Keratinocyte (primary cell): ENCODE measurements at regions not wholly inside any gene's neighbourhood (a gene's known extent, or its start where the extent isn't known, plus 50 kb on each side); places are given as distances from the start of the nearest gene placed in this dataset.

Experiments used
- EZH2 ChIP-seq: IDR thresholded peaks from one replicate; pipeline ENCODE4 v1.6.1; 2012; ENCODE audit warnings: inconsistent platforms, mild to moderate bottlenecking, low read length, moderate library complexity
- TF ChIP-seq, protein P1 (sequence below), 3 experiments: IDR thresholded peaks in 1 of 3; conservative IDR thresholded peaks in 1 of 3; optimal IDR thresholded peaks in 1 of 3; 2 replicates in 2 of 3; 3 replicates in 1 of 3; pipeline versions ENCODE3 to v1.5.1; 2011; ENCODE audit warnings: low read length in 3 of 3, mild to moderate bottlenecking in 3 of 3, moderate library complexity in 2 of 3, control low read depth in 1 of 3, inconsistent platforms in 1 of 3; ENCODE audit not compliant: insufficient read depth in 2 of 3; ENCODE audit errors: extremely low read depth in 1 of 3

DNA sequence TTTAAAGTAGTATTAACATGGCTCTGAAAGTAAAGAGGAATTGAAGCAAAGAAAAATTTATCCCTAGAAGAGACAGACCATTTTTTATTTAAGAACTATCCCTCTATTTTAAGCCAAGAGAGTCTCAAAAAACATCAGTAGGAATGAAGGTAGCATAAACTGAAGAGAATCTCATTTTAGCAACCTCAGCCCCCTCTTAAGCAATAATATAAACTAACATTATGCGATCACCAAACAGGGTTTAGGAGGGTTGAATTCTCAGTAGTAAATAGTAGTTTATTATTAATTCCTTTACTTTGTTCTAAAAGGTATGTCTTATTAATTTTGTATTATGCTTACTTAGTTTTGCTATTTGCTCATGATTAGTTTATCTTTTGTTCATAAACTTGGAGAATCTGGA, 287.4 kb downstream of the CDK5RAP2 start:
- TF ChIP-seq, protein P1, sequence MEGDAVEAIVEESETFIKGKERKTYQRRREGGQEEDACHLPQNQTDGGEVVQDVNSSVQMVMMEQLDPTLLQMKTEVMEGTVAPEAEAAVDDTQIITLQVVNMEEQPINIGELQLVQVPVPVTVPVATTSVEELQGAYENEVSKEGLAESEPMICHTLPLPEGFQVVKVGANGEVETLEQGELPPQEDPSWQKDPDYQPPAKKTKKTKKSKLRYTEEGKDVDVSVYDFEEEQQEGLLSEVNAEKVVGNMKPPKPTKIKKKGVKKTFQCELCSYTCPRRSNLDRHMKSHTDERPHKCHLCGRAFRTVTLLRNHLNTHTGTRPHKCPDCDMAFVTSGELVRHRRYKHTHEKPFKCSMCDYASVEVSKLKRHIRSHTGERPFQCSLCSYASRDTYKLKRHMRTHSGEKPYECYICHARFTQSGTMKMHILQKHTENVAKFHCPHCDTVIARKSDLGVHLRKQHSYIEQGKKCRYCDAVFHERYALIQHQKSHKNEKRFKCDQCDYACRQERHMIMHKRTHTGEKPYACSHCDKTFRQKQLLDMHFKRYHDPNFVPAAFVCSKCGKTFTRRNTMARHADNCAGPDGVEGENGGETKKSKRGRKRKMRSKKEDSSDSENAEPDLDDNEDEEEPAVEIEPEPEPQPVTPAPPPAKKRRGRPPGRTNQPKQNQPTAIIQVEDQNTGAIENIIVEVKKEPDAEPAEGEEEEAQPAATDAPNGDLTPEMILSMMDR (optimal IDR thresholded peaks at IDR 0.05 in 1 of 3, IDR thresholded peaks at IDR 0.05 in 1 of 3, conservative IDR thresholded peaks at IDR 0.05 in 1 of 3; ENCODE audit: extremely low read depth in 1 of 3, insufficient read depth in 2 of 3, low read length in 3 of 3): no peak
- no peak for TF ChIP-seq EZH2
